Panc1 (cell line): ENCODE measurements at regions not wholly inside any gene's neighbourhood (a gene's known extent, or its start where the extent isn't known, plus 50 kb on each side); places are given as distances from the start of the nearest gene placed in this dataset.

Experiments used
- CTCF ChIP-seq: fragments of 450-650 bp; IDR thresholded peaks from 2 replicates; pipeline ENCODE4 v1.5.1; 2017; ENCODE audit warnings: mild to moderate bottlenecking
- POLR2AphosphoS5 ChIP-seq: IDR thresholded peaks from 2 replicates; pipeline ENCODE4 v1.6.1; 2012; ENCODE audit warnings: mild to moderate bottlenecking, low read depth, low read length, moderate library complexity
- REST ChIP-seq, 2 experiments: IDR thresholded peaks; 2 replicates each; pipeline ENCODE4 v1.6.1; 2011 to 2012; ENCODE audit warnings: low read depth in 2 of 2, control low read depth in 1 of 2, low read length in 1 of 2, mild to moderate bottlenecking in 1 of 2, moderate library complexity in 1 of 2; ENCODE audit not compliant: insufficient read depth in 1 of 2
- SIN3A ChIP-seq: IDR thresholded peaks from 2 replicates; pipeline ENCODE4 v1.6.1; 2012; ENCODE audit warnings: low read depth, mild to moderate bottlenecking, low read length, moderate library complexity, borderline replicate concordance; ENCODE audit not compliant: insufficient read depth
- TCF7L2 ChIP-seq: IDR thresholded peaks from 2 replicates; pipeline ENCODE4 v1.6.1; 2011; ENCODE audit warnings: mild to moderate bottlenecking, low read depth, low read length, inconsistent platforms

- TF ChIP-seq CTCF (no peak), REST (IDR thresholded peaks at IDR 0.05; ENCODE audit: insufficient read depth in 1 of 2, low read depth in 2 of 2, low read length in 1 of 2) (no peak), POLR2AphosphoS5 (no peak), TCF7L2 (no peak), SIN3A (no peak)
Observed at GRCh38 chr3:42024591-42025351, 62.9 kb upstream of the ULK4 start.
